Lung microvascular endothelial cell (primary cell): ENCODE measurements at regions not wholly inside any gene's neighbourhood (a gene's known extent, or its start where the extent isn't known, plus 50 kb on each side); places are given as distances from the start of the nearest gene placed in this dataset.

Experiments used
- DNase-seq, 2 donors: peaks; one replicate each; pipeline versions ENCODE4 v3.0.0 to v3.0.0-alpha.2; 2010; ENCODE audit warnings: low read depth in 2 of 2

DNA sequence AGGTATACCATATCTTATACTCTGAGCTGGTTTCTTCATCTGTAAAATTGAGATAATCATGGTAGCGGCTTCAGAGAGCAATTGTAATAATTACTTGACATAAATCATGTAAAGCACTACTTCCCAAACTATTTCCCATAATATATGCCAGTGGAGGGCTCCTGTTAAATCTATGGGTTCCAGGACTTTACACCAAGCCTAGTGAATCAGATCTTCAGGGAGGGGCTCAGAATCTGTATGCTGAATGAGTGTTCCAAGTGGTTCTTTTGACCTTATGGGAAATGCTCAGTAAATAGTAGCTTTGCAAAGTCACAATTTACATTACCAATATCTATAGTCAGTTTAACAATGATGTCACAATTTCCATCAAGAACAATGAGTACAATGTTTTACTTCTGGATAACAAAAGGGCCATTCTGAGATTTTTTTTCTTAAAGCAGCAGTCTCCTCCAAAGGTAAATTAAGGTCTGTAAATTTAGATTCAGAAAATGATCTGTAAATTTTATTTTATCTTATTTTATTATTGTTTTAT, 50.9 kb upstream of the NLK start:
- no peak for DNase-seq
